Loucy (cell line): ENCODE measurements at regions not wholly inside any gene's neighbourhood (a gene's known extent, or its start where the extent isn't known, plus 50 kb on each side); places are given as distances from the start of the nearest gene placed in this dataset.

Experiments
- EZH2phosphoT487 ChIP-seq: fragments of 200-600 bp; IDR thresholded peaks from 2 replicates; pipeline ENCODE4 v1.6.1; 2018; ENCODE audit warnings: antibody characterized with exemption, mild to moderate bottlenecking, moderate library complexity, borderline replicate concordance
- TF ChIP-seq, protein P1 (sequence below): fragments of 200-600 bp; sonication (generic); conservative IDR thresholded peaks from 2 replicates; pipeline ENCODE4 v1.5.1; 2014; ENCODE audit warnings: mild to moderate bottlenecking, antibody characterized with exemption, low read length

DNA sequence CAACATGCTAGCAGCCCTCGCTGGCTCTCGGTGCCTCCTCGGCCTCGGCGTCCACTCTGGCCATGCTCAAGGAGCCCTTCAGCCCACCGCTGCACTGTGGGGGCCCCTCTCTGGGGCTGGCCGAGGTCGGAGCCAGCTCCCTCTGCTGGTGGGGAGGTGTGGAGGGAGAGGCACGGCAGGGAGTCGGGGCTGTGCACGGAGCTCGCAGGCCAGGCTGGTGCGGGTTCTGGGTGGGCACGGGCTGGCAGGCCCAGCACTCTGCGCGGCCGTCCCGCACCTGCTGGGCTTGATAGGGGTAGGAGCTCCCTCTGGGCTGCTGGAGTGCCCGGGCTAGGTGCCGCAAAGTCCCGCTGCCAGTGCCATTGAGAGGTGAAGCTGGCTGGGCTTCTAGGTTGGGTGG, 251.0 kb downstream of the SQOR start:
- TF ChIP-seq, protein P1, sequence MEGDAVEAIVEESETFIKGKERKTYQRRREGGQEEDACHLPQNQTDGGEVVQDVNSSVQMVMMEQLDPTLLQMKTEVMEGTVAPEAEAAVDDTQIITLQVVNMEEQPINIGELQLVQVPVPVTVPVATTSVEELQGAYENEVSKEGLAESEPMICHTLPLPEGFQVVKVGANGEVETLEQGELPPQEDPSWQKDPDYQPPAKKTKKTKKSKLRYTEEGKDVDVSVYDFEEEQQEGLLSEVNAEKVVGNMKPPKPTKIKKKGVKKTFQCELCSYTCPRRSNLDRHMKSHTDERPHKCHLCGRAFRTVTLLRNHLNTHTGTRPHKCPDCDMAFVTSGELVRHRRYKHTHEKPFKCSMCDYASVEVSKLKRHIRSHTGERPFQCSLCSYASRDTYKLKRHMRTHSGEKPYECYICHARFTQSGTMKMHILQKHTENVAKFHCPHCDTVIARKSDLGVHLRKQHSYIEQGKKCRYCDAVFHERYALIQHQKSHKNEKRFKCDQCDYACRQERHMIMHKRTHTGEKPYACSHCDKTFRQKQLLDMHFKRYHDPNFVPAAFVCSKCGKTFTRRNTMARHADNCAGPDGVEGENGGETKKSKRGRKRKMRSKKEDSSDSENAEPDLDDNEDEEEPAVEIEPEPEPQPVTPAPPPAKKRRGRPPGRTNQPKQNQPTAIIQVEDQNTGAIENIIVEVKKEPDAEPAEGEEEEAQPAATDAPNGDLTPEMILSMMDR, result no peak
- TF ChIP-seq EZH2phosphoT487, result no peak
